ENCODE measurements at regions not wholly inside any gene's neighbourhood (a gene's known extent, or its start where the extent isn't known, plus 50 kb on each side); places are given as distances from the start of the nearest gene placed in this dataset.

GRCh38 chr10:10434312-10434711, 583.4 kb upstream of the CELF2 start:
- no peak overlapping the region for H3K27ac ChIP-seq (ENCODE audit: low read depth, low read length)
- no peak overlapping the region for H3K4me2 ChIP-seq (ENCODE audit: low read length)
- RAD21 ChIA-PET (ENCODE audit: low non-redundant PET in 1 of 2, low total read pairs in 2 of 2, uncharacterized antibody in 2 of 2, unreplicated experiment in 2 of 2) = interaction anchor here in 1 of 2 experiments (0.6 kb wide), 1 partner anchor 8 kb away, joined by 3 read pairs; no protein-coding TSS in a partner anchor
- CTCF ChIA-PET = no interaction called here
- intact Hi-C loops (cut with micrococcal nuclease) = no loop called here
- H3K4me3 ChIP-seq (replicated peaks in 1 of 2; ENCODE audit: low read depth in 1 of 2, low read length in 2 of 2) = no peak overlapping the region
- H3K79me2 ChIP-seq (ENCODE audit: insufficient read depth, low read length) = no peaks in the 10 kb centered on the region
- no peak overlapping the region for H2AFZ ChIP-seq (ENCODE audit: low read depth, low read length, poor library complexity, severe bottlenecking)
- no peaks in the 10 kb centered on the region for H3K9me2 ChIP-seq (ENCODE audit: insufficient read depth)
- DNase-seq (ENCODE audit: low read depth, low spot score) (no peak), ATAC-seq (no peak)
- H3K9me3 ChIP-seq (ENCODE audit: control insufficient read depth in 1 of 2, insufficient read depth in 1 of 2, low read depth in 1 of 2, low read length in 2 of 2) = peaks cover 29 to 39% of the 10 kb centered on the region in 2 experiments; a peak in 2 of 4 replicates
- no peaks in the 10 kb centered on the region for H3K36me3 ChIP-seq (ENCODE audit: control insufficient read depth in 1 of 2, insufficient read depth in 2 of 2, low read length in 2 of 2)
- BruUV-seq (replicated peaks) = no TSS peak
- H4K20me1 ChIP-seq (ENCODE audit: insufficient read depth) = no peaks in the 10 kb centered on the region
- no peak for TF ChIP-seq POLR2A (IDR thresholded peaks at IDR 0.05; ENCODE audit: borderline replicate concordance, extremely low read depth, insufficient read depth, insufficient read length)
- no peaks in the 10 kb centered on the region for H3K4me1 ChIP-seq (ENCODE audit: control insufficient read depth in 1 of 2, insufficient read depth in 2 of 2, low read length in 2 of 2)
- no peaks in the 10 kb centered on the region for H3K27me3 ChIP-seq (ENCODE audit: insufficient read depth, low read length)
- POLR2A ChIA-PET = no interaction called here
- no peak overlapping the region for H3K9ac ChIP-seq (ENCODE audit: low read length)

DNA sequence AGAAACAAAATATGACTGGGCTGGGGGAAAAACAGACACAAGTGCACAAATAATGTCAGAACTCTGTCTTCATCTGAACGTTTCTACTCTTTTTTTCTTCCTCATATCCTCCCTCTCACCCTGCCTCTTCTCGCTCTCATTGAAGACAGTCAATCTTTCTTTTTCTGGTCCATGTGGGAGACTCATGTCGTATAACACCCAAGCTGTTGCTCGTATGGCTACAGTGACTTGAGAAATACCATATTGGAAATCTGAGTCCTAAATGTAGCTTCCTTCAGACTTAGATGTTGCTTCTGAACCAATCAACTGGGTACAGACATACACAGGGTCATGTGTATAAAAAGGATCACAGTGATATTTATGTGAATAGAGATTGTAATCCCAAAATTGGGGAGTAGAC, 579.8 kb upstream of the CELF2 start:
- ChIA-PET RAD21 (ENCODE audit: low non-redundant PET in 1 of 2, low total read pairs in 2 of 2, uncharacterized antibody in 2 of 2, unreplicated experiment in 2 of 2) (no interaction called here), CTCF (no interaction called here), POLR2A (no interaction called here)
- no peak overlapping the region for H3K4me3 ChIP-seq (replicated peaks in 1 of 2; ENCODE audit: low read depth in 1 of 2, low read length in 2 of 2)
- DNase-seq (ENCODE audit: low read depth, low spot score) (no peak), ATAC-seq (no peak)
- intact Hi-C loops (cut with micrococcal nuclease) = no loop called here
- TF ChIP-seq SRF (IDR thresholded peaks at IDR 0.05; ENCODE audit: low read depth) (no peak), SIN3A (IDR thresholded peaks at IDR 0.05; ENCODE audit: low read depth) (no peak), CBX3 (IDR thresholded peaks at IDR 0.05; ENCODE audit: low read depth) (no peak), CEBPB (IDR thresholded peaks at IDR 0.05; ENCODE audit: low read depth) (no peak), TCF7L2 (IDR thresholded peaks at IDR 0.05; ENCODE audit: borderline replicate concordance, extremely low read depth, insufficient read depth, insufficient read length) (no peak), POLR2A (IDR thresholded peaks at IDR 0.05; ENCODE audit: borderline replicate concordance, extremely low read depth, insufficient read depth, insufficient read length) (no peak), REST (IDR thresholded peaks at IDR 0.05; ENCODE audit: low read depth) (no peak)
- H3K27ac ChIP-seq (ENCODE audit: low read depth, low read length) = no peak overlapping the region
- no peaks in the 10 kb centered on the region for H3K36me3 ChIP-seq (ENCODE audit: control insufficient read depth in 1 of 2, insufficient read depth in 2 of 2, low read length in 2 of 2)
- no peaks in the 10 kb centered on the region for H3K4me1 ChIP-seq (ENCODE audit: control insufficient read depth in 1 of 2, insufficient read depth in 2 of 2, low read length in 2 of 2)
- H2AFZ ChIP-seq (ENCODE audit: low read depth, low read length, poor library complexity, severe bottlenecking) = no peak overlapping the region
- no TSS peak for BruUV-seq (replicated peaks)
- no peak overlapping the region for H3K4me2 ChIP-seq (ENCODE audit: low read length)
- H3K27me3 ChIP-seq (ENCODE audit: insufficient read depth, low read length) = no peaks in the 10 kb centered on the region
- no peaks in the 10 kb centered on the region for H3K9me2 ChIP-seq (ENCODE audit: insufficient read depth)
- H3K79me2 ChIP-seq (ENCODE audit: insufficient read depth, low read length) = no peaks in the 10 kb centered on the region
- H3K9ac ChIP-seq (ENCODE audit: low read length) = no peak overlapping the region
- peaks cover 20 to 39% of the 10 kb centered on the region in 2 experiments; a peak in 2 of 4 replicates for H3K9me3 ChIP-seq (ENCODE audit: control insufficient read depth in 1 of 2, insufficient read depth in 1 of 2, low read depth in 1 of 2, low read length in 2 of 2)
- no peaks in the 10 kb centered on the region for H4K20me1 ChIP-seq (ENCODE audit: insufficient read depth)

Measured in HCT116 (cell line).